A673 (cell line): ENCODE measurements at regions not wholly inside any gene's neighbourhood (a gene's known extent, or its start where the extent isn't known, plus 50 kb on each side); places are given as distances from the start of the nearest gene placed in this dataset.

ENCODE experiments used
- EZH2 ChIP-seq: fragments of 200-600 bp; sonication (generic); IDR thresholded peaks from 2 replicates; pipeline ENCODE4 v1.6.1; 2017; ENCODE audit warnings: borderline replicate concordance, low read depth, mild to moderate bottlenecking, mixed read lengths, antibody characterized with exemption, low read length; ENCODE audit not compliant: poor library complexity, severe bottlenecking
- TF ChIP-seq, protein P1 (sequence below): fragments of 300-800, 200-600 bp; sonication (generic); conservative IDR thresholded peaks from 2 replicates; pipeline ENCODE4 v1.5.1; 2017; ENCODE audit warnings: low read depth, mild to moderate bottlenecking, antibody characterized with exemption, low read length, moderate library complexity, mixed read lengths

DNA sequence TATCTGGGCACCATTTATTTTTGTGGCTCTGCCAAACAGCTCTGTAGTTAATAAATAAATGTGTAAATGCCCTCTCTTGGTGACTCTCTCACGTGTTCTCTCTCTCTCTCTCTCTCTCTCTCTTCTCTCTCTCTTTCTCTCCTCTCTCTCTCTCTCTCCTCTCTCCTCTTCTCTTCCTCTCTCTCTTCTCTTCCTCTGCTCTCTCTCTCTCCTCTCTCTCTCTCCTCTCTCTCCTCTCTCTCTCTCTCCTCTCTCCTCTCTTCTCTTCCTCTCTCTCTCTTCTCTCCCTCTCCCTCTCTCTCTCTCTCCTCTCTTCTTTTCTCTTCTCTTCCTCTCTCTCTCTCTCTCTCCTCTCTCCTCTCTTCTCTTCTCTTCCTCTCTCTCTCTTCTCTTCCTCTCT, 145.8 kb upstream of the TMEM72 start:
- TF ChIP-seq, protein P1, sequence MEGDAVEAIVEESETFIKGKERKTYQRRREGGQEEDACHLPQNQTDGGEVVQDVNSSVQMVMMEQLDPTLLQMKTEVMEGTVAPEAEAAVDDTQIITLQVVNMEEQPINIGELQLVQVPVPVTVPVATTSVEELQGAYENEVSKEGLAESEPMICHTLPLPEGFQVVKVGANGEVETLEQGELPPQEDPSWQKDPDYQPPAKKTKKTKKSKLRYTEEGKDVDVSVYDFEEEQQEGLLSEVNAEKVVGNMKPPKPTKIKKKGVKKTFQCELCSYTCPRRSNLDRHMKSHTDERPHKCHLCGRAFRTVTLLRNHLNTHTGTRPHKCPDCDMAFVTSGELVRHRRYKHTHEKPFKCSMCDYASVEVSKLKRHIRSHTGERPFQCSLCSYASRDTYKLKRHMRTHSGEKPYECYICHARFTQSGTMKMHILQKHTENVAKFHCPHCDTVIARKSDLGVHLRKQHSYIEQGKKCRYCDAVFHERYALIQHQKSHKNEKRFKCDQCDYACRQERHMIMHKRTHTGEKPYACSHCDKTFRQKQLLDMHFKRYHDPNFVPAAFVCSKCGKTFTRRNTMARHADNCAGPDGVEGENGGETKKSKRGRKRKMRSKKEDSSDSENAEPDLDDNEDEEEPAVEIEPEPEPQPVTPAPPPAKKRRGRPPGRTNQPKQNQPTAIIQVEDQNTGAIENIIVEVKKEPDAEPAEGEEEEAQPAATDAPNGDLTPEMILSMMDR, result no peak
- TF ChIP-seq EZH2, result no peak
